WI38 (cell line): ENCODE measurements at regions not wholly inside any gene's neighbourhood (a gene's known extent, or its start where the extent isn't known, plus 50 kb on each side); places are given as distances from the start of the nearest gene placed in this dataset.

Experiments used
- H3K4me3 ChIP-seq: 2 replicates; pipeline ENCODE4 v1.5.1; 2011; ENCODE audit warnings: low read depth, mild to moderate bottlenecking, control low read depth, low read length
- TF ChIP-seq, protein P1 (sequence below): IDR thresholded peaks from 2 replicates; pipeline ENCODE4 v1.5.1; 2012; ENCODE audit warnings: low read depth, mild to moderate bottlenecking, control low read depth, low read length

DNA sequence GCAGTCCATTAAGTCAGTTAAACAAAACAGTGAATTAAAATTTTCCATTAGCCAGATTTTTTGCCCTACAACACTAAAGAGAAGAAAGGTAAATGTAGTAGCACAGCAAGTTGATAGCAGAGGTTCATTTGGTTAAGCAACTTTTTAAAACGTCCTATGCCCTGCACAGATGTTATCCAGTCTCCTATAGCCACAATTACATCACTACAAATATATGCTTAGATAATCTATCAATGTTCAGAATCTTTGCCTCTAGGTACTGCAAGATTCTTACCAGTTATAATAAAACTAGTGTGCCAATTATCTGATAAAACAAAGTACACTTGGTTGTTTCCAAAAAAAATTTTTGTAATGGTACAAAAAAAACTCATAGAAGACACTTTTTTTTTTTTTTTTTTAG is 175.5 kb upstream of the MYO3A start:
- TF ChIP-seq, protein P1, sequence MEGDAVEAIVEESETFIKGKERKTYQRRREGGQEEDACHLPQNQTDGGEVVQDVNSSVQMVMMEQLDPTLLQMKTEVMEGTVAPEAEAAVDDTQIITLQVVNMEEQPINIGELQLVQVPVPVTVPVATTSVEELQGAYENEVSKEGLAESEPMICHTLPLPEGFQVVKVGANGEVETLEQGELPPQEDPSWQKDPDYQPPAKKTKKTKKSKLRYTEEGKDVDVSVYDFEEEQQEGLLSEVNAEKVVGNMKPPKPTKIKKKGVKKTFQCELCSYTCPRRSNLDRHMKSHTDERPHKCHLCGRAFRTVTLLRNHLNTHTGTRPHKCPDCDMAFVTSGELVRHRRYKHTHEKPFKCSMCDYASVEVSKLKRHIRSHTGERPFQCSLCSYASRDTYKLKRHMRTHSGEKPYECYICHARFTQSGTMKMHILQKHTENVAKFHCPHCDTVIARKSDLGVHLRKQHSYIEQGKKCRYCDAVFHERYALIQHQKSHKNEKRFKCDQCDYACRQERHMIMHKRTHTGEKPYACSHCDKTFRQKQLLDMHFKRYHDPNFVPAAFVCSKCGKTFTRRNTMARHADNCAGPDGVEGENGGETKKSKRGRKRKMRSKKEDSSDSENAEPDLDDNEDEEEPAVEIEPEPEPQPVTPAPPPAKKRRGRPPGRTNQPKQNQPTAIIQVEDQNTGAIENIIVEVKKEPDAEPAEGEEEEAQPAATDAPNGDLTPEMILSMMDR: no peak

DNA sequence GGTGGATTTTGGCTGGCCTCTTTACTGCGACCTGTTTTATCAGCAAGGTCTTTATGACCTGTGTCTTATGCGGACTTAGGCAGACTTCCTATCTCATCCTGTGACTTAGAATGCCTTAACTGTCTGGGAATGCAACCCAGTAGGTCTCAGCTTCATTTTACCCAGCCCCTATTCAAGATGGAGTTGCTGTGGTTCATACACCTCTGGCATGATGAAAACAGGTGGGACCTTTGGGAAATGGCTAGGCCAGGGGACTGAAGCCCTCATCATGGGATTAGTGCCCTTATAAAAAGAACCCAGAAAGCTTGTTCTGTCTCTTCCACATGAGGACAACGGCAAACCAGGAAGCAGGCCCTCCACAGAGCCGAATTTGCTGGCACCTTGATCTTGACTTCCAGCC is 172.1 kb upstream of the MYO3A start:
- TF ChIP-seq, protein P1: no peak
- no peak overlapping the region for H3K4me3 ChIP-seq

More for the DNA sequence above, 175.5 kb upstream of the MYO3A start:
- no peak overlapping the region for H3K4me3 ChIP-seq

DNA sequence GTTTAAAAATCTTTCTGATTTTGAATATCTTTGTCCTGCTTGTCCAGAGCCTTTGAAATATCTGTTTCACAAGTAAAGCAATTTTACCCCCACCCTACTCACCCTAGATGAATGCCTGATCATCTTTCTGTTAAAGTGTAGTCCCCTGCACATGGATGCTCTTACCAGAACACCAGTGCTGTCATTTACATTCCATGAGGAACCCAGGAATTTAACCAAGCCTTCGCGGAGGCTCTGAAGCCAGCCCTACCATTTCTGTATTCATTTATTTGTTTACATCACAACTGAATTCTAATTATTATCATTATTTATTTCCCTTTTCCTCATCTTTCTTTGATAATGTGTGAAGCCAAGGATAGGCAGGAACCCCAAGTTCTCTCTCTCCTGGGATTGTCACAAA is 167.8 kb upstream of the MYO3A start:
- TF ChIP-seq, protein P1: no peak
- no peak overlapping the region for H3K4me3 ChIP-seq

DNA sequence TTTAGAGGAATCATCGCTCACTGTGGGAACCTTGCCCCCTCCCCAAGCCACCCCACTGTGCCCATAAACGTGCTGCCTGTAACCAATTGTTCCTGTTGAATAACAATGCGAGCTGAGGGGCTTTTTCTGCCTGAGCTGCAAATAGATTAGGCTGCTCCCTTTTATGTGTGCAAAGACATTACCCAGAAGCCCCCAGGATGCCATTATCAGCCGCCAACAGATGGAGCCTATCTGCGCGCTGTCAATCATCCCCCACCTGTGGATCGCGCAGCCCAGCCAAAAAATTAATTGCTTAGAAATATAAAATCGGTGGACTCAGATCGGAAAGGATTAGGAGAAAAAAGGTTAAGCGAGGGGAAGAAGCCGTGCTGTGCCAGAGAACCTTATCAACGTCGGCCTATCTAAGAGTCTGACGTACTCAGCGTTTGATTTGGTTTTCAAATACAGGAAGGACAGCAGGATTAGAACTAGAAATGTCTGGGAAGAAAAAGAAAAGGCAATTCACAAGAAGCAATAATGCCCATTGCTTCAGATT is 167.3 kb upstream of the MYO3A start:
- no peak overlapping the region for H3K4me3 ChIP-seq
- TF ChIP-seq, protein P1: no peak

DNA sequence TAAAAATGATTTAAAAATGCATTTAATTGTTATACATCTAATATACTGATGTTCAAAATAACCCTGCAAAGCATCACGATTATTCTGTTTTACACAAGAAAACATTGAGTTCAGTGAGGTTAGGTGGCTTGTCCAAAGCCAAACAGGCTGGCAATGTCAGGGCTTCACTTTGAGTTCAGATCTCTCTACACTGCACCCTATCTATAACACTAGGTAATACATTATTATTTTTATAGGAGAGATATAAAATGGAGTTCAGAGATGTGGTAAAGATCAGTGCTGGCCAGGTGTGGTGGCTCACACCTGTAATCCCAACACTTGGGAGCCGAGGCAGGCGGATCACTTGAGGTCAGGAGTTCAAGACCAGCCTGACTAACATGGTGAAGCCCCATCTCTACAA is 165.9 kb upstream of the MYO3A start:
- TF ChIP-seq, protein P1: no peak

DNA sequence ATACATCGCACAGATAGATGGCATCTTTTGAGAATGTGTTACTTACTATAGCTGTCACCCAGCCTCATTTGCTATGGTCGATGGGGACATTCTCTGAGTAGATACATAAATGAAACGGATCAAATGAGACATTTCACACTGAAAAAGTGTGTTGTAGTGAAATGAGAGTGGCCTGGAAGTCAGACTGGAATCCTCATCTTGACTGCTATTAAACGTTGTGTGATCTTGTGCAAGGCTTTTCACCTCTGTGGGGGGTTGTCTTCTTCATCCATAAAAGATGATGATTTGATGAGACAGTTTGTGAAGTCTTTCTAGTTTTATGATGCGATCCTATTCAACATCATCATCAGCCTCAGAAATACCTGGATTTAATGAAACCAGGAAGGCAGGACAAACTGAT is 155.4 kb upstream of the MYO3A start:
- H3K4me3 ChIP-seq: no peak overlapping the region
- TF ChIP-seq, protein P1: no peak

More for the DNA sequence above, 165.9 kb upstream of the MYO3A start:
- no peak overlapping the region for H3K4me3 ChIP-seq

DNA sequence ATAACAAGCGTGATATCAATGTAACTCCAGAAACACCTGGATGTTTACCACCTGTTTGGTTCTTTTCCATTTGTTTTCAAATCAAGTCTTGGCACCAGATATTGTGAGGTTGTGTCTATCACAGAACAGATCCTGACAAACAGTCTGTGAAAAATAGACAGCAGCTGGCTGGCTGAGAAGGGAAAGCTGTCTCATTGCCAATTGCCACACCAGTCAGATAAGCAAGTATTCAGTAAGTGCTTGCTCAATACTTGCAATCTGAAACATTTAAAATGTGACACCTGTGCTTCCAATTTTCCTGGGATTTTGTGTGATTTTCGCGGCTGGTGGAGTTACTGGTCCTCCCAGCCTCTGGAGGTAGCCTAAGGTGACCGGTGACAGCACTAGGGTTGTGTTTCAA is 147.9 kb upstream of the MYO3A start:
- no peak overlapping the region for H3K4me3 ChIP-seq
- TF ChIP-seq, protein P1: no peak
